IMR-90 (cell line): ENCODE measurements at regions not wholly inside any gene's neighbourhood (a gene's known extent, or its start where the extent isn't known, plus 50 kb on each side); places are given as distances from the start of the nearest gene placed in this dataset.

Experiments
- ATAC-seq: fragments of 200-7000 bp; cut with Tn5 transposase; 2 replicates; pipeline ENCODE4 v1.9.1; 2020; ENCODE audit warnings: low read depth, mild to moderate bottlenecking, moderate library complexity
- BruUV-seq: library from RNA; stranded (reverse); fragments of 400-500 nt; replicated peaks from 2 replicates; lab custom pipeline; 2021; lab: Mats Ljungman, UMichigan
- CTCF ChIA-PET: fragments of 300-600 bp; formaldehyde crosslinking; extraction: SDS; loops from one replicate; lab custom pipeline; 2021; ENCODE audit warnings: antibody characterized with exemption; lab: Yijun Ruan, JAX
- POLR2A ChIA-PET: fragments of 300-600 bp; sonication (Branson Sonifier 250); formaldehyde crosslinking; loops from one replicate; lab custom pipeline; 2022; ENCODE audit warnings: antibody characterized with exemption; ENCODE audit not compliant: unreplicated experiment; lab: Charles Lee
- DNase-seq: peaks from one replicate; pipeline ENCODE4 v3.0.0; 2013
- H2AFZ ChIP-seq: replicated peaks from 2 replicates; pipeline ENCODE3; 2013; ENCODE audit warnings: low read length, mild to moderate bottlenecking; ENCODE audit not compliant: poor library complexity
- H2AK5ac ChIP-seq: 2 replicates; pipeline ENCODE4 v1.6.1; 2013; ENCODE audit warnings: low read depth, low read length, inconsistent platforms
- H2AK9ac ChIP-seq: replicated peaks from 2 replicates; pipeline ENCODE3; 2013; ENCODE audit warnings: mild to moderate bottlenecking, low read depth, low read length, moderate library complexity; ENCODE audit not compliant: poor library complexity
- H2BK120ac ChIP-seq: 2 replicates; pipeline ENCODE4 v1.6.1; 2013; ENCODE audit warnings: low read depth, low read length, inconsistent platforms
- H2BK15ac ChIP-seq: 3 replicates; pipeline ENCODE4 v1.6.1; 2013; ENCODE audit warnings: low read depth, low read length, inconsistent platforms
- H2BK20ac ChIP-seq: 2 replicates; pipeline ENCODE4 v1.6.1; 2013; ENCODE audit warnings: low read depth, mild to moderate bottlenecking, inconsistent platforms, low read length, moderate library complexity
- H2BK5ac ChIP-seq: 2 replicates; pipeline ENCODE4 v1.6.1; 2013; ENCODE audit warnings: mild to moderate bottlenecking, low read depth, low read length, inconsistent platforms; ENCODE audit not compliant: poor library complexity, severe bottlenecking
- H3K14ac ChIP-seq: replicated peaks from 2 replicates; pipeline ENCODE4 v1.6.1; 2013; ENCODE audit warnings: low read depth, low read length, inconsistent platforms
- H3K18ac ChIP-seq: 2 replicates; pipeline ENCODE4 v1.6.1; 2013; ENCODE audit warnings: low read depth, low read length, control low read depth
- H3K23ac ChIP-seq: 2 replicates; pipeline ENCODE4 v1.6.1; 2013; ENCODE audit warnings: low read depth, low read length, inconsistent platforms
- H3K27ac ChIP-seq: 2 replicates; pipeline ENCODE4 v1.5.1; 2013; ENCODE audit warnings: mild to moderate bottlenecking, control low read depth, low read length; ENCODE audit not compliant: insufficient read depth
- H3K27me3 ChIP-seq: 2 replicates; pipeline ENCODE4 v1.6.1; 2013; ENCODE audit warnings: low read length; ENCODE audit not compliant: control insufficient read depth, insufficient read depth
- H3K36me3 ChIP-seq: 2 replicates; pipeline ENCODE4 v1.6.1; 2013; ENCODE audit warnings: low read length, mixed read lengths; ENCODE audit not compliant: control insufficient read depth, insufficient read depth
- H3K4ac ChIP-seq: 2 replicates; pipeline ENCODE4 v1.6.1; 2013; ENCODE audit warnings: low read depth, low read length, inconsistent platforms
- H3K4me1 ChIP-seq: 2 replicates; pipeline ENCODE4 v1.6.1; 2013; ENCODE audit warnings: low read length, mixed read lengths; ENCODE audit not compliant: control insufficient read depth, insufficient read depth
- H3K4me2 ChIP-seq: 2 replicates; pipeline ENCODE4 v1.6.1; 2013; ENCODE audit warnings: low read depth, mild to moderate bottlenecking, control low read depth, low read length, moderate library complexity
- H3K4me3 ChIP-seq: 2 replicates; pipeline ENCODE4 v1.5.1; 2013; ENCODE audit warnings: low read depth, mild to moderate bottlenecking, control low read depth, low read length, moderate library complexity; ENCODE audit not compliant: insufficient read depth
- H3K56ac ChIP-seq: 2 replicates; pipeline ENCODE4 v1.6.1; 2013; ENCODE audit warnings: low read length, inconsistent platforms; ENCODE audit not compliant: insufficient read depth; ENCODE audit errors: extremely low read depth
- H3K79me1 ChIP-seq, 2 experiments: 2 replicates each; pipeline ENCODE4 v1.6.1; 2013; ENCODE audit warnings: low read length in 2 of 2, inconsistent platforms in 1 of 2, low read depth in 1 of 2
- H3K9ac ChIP-seq: 2 replicates; pipeline ENCODE4 v1.6.1; 2013; ENCODE audit warnings: low read depth, low read length, control low read depth
- H3K9me1 ChIP-seq: 2 replicates; pipeline ENCODE4 v1.6.1; 2013; ENCODE audit warnings: low read length, inconsistent platforms; ENCODE audit not compliant: insufficient read depth
- H3K9me3 ChIP-seq: 2 replicates; pipeline ENCODE4 v1.6.1; 2013; ENCODE audit warnings: low read length; ENCODE audit not compliant: control insufficient read depth, insufficient read depth
- H4K20me1 ChIP-seq: 2 replicates; pipeline ENCODE4 v1.6.1; 2013; ENCODE audit warnings: low read length, inconsistent platforms; ENCODE audit not compliant: insufficient read depth
- H4K5ac ChIP-seq: 2 replicates; pipeline ENCODE4 v1.6.1; 2013; ENCODE audit warnings: mild to moderate bottlenecking, low read depth, low read length, control low read depth
- H4K8ac ChIP-seq, 2 experiments: 2 replicates each; pipeline ENCODE4 v1.6.1; 2013; ENCODE audit warnings: low read depth in 2 of 2, low read length in 2 of 2, control low read depth in 1 of 2, inconsistent platforms in 1 of 2
- H4K91ac ChIP-seq: 2 replicates; pipeline ENCODE4 v1.6.1; 2013; ENCODE audit warnings: low read depth, low read length, inconsistent platforms; ENCODE audit not compliant: insufficient read depth
- BHLHE40 ChIP-seq: fragments of 150-350 bp; IDR thresholded peaks from 2 replicates; pipeline ENCODE4 v1.6.1; 2016; ENCODE audit warnings: mild to moderate bottlenecking, low read depth, low read length
- CEBPB ChIP-seq: IDR thresholded peaks from 2 replicates; pipeline ENCODE4 v1.6.1; 2012; ENCODE audit warnings: low read depth, low read length, improper control_type of control experiment
- CHD1 ChIP-seq: IDR thresholded peaks from 2 replicates; pipeline ENCODE4 v1.6.1; 2012; ENCODE audit warnings: low read depth, low read length, improper control_type of control experiment
- CTCF ChIP-seq: conservative IDR thresholded peaks from 2 replicates; pipeline ENCODE4 v1.5.1; 2012; ENCODE audit warnings: mild to moderate bottlenecking, low read depth, low read length, improper control_type of control experiment
- FOS ChIP-seq: fragments of 150-350 bp; IDR thresholded peaks from 2 replicates; pipeline ENCODE4 v1.6.1; 2016; ENCODE audit warnings: low read depth, low read length
- MAFK ChIP-seq: IDR thresholded peaks from 2 replicates; pipeline ENCODE4 v1.6.1; 2012; ENCODE audit warnings: low read depth, low read length, improper control_type of control experiment
- MAZ ChIP-seq: IDR thresholded peaks from 2 replicates; pipeline ENCODE4 v1.6.1; 2012; ENCODE audit warnings: low read depth, mild to moderate bottlenecking, low read length, improper control_type of control experiment, moderate library complexity, borderline replicate concordance
- MXI1 ChIP-seq: IDR thresholded peaks from 2 replicates; pipeline ENCODE4 v1.6.1; 2012; ENCODE audit warnings: low read depth, mild to moderate bottlenecking, low read length, moderate library complexity, borderline replicate concordance
- NFE2L2 ChIP-seq: fragments of 150-350 bp; IDR thresholded peaks from 2 replicates; pipeline ENCODE4 v1.6.1; 2016; ENCODE audit warnings: low read depth, mild to moderate bottlenecking, low read length
- POLR2A ChIP-seq: IDR thresholded peaks from 2 replicates; pipeline ENCODE4 v1.6.1; 2012; ENCODE audit warnings: mild to moderate bottlenecking, low read depth, low read length
- RAD21 ChIP-seq: IDR thresholded peaks from 2 replicates; pipeline ENCODE4 v1.6.1; 2012; ENCODE audit warnings: low read length, improper control_type of control experiment
- RCOR1 ChIP-seq: IDR thresholded peaks from 2 replicates; pipeline ENCODE4 v1.6.1; 2012; ENCODE audit warnings: mild to moderate bottlenecking, low read length, improper control_type of control experiment; ENCODE audit not compliant: insufficient replicate concordance
- RFX5 ChIP-seq: IDR thresholded peaks from 2 replicates; pipeline ENCODE4 v1.8.0; 2012; ENCODE audit warnings: low read depth, mild to moderate bottlenecking, low read length, moderate library complexity
- SMC3 ChIP-seq: fragments of 150-350 bp; IDR thresholded peaks from 2 replicates; pipeline ENCODE4 v1.6.1; 2016; ENCODE audit warnings: low read depth, mild to moderate bottlenecking, antibody characterized with exemption, low read length, moderate library complexity
- USF2 ChIP-seq: fragments of 150-350 bp; IDR thresholded peaks from 2 replicates; pipeline ENCODE4 v1.6.1; 2017; ENCODE audit warnings: mild to moderate bottlenecking, antibody characterized with exemption, low read length, low read depth
- WGBS, 2 experiments: methylation state at CpG; one replicate each; pipeline versions ENCODE4 v1.1.5 to v1.1.7; 2013; ENCODE audit warnings: missing lambda C conversion rate in 2 of 2; ENCODE audit not compliant: insufficient read length in 1 of 2; ENCODE audit errors: extremely low coverage in 2 of 2; 5-methylcytosine and 5-hydroxymethylcytosine counted together
- dilution Hi-C: fragments of 300-500 bp; cut with HindIII; formaldehyde crosslinking; loops from one replicate; pipeline ENCODE4 v1.14.3; 2018; ENCODE audit warnings: low sequenced_read_pairs; ENCODE audit not compliant: unreplicated experiment
- in situ Hi-C: fragments of 300-500 bp; cut with MboI; formaldehyde crosslinking; loops from 3 replicates; pipeline ENCODE4 v1.14.3; 2019; ENCODE audit warnings: low sequenced_read_pairs, inconsistent platforms, mixed read lengths
- intact Hi-C: fragments of 100-400 bp; cut with micrococcal nuclease; formaldehyde crosslinking; loops from 2 replicates; pipeline ENCODE4 v1.10.0; 2022
- TF ChIP-seq, protein P1 (sequence below): fragments of 150-350 bp; IDR thresholded peaks from 2 replicates; pipeline ENCODE4 v1.6.1; 2016; ENCODE audit warnings: low read depth, mild to moderate bottlenecking, low read length, moderate library complexity, borderline replicate concordance

DNA sequence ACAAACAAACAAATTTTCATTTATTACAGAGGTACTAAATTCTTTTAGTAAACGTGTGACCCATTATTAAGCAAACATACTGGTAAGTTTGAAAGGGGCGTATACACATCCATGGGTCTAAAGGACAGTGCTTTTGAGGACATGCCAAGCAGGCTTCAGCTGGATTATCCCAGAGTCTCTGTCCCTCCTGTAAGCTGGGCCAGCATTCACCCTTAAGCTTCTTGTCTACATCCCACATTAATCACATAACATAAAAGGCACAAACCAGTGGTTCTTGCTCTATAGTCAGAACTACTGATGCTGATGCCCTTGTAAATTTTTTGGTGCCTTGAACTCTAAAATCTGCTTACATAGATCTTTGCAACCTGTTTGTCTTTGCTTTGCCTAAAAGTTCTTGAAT lies 150.8 kb upstream of the BNIP2 start:
- H3K79me1 ChIP-seq: no peaks in the 10 kb centered on the region
- no peak overlapping the region for H4K8ac ChIP-seq
- no peak overlapping the region for H3K23ac ChIP-seq
- no peaks in the 10 kb centered on the region for H3K4me1 ChIP-seq
- H2BK20ac ChIP-seq: no peak overlapping the region
- ChIA-PET CTCF (no interaction called here), POLR2A (no interaction called here)
- H2AFZ ChIP-seq: no peak overlapping the region
- H3K9me1 ChIP-seq: no peaks in the 10 kb centered on the region
- DNase-seq (no peak), ATAC-seq (no peak)
- H2AK9ac ChIP-seq: no peak overlapping the region
- H3K9me3 ChIP-seq: no peaks in the 10 kb centered on the region
- no peak overlapping the region for H3K56ac ChIP-seq
- H3K36me3 ChIP-seq: no peaks in the 10 kb centered on the region
- no peak overlapping the region for H2BK15ac ChIP-seq
- H3K14ac ChIP-seq: no peak overlapping the region
- in situ Hi-C loops (no loop called here), dilution Hi-C loops (no loop called here), intact Hi-C loops (no loop called here)
- H2BK120ac ChIP-seq: no peak overlapping the region
- H3K9ac ChIP-seq: no peak overlapping the region
- H3K27ac ChIP-seq: no peak overlapping the region
- 80% methylated on average over 1 of the region's 2 CpGs; no CpG with 5 or more reads in 1 of the 2 experiments for WGBS, 2 experiments
- no peak overlapping the region for H3K4me2 ChIP-seq
- H2AK5ac ChIP-seq: no peak overlapping the region
- H4K20me1 ChIP-seq: no peaks in the 10 kb centered on the region
- BruUV-seq: no TSS peak
- H3K27me3 ChIP-seq: no peaks in the 10 kb centered on the region
- no peak overlapping the region for H2BK5ac ChIP-seq
- H4K91ac ChIP-seq: no peak overlapping the region
- H3K4ac ChIP-seq: no peak overlapping the region
- H4K5ac ChIP-seq: no peak overlapping the region
- H3K4me3 ChIP-seq: no peak overlapping the region
- H3K18ac ChIP-seq: no peak overlapping the region
- TF ChIP-seq, protein P1, sequence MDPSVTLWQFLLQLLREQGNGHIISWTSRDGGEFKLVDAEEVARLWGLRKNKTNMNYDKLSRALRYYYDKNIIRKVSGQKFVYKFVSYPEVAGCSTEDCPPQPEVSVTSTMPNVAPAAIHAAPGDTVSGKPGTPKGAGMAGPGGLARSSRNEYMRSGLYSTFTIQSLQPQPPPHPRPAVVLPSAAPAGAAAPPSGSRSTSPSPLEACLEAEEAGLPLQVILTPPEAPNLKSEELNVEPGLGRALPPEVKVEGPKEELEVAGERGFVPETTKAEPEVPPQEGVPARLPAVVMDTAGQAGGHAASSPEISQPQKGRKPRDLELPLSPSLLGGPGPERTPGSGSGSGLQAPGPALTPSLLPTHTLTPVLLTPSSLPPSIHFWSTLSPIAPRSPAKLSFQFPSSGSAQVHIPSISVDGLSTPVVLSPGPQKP: no peak
- no peak for TF ChIP-seq MAFK
- no peak for TF ChIP-seq FOS
- TF ChIP-seq BHLHE40: no peak
- no peak for TF ChIP-seq USF2
- no peak for TF ChIP-seq NFE2L2
- no peak for TF ChIP-seq CHD1
- no peak for TF ChIP-seq RFX5
- TF ChIP-seq POLR2A: no peak
- TF ChIP-seq RCOR1: no peak
- TF ChIP-seq MAZ: no peak
- TF ChIP-seq SMC3: no peak
- TF ChIP-seq CEBPB: no peak
- TF ChIP-seq CTCF: no peak
- TF ChIP-seq RAD21: no peak
- no peak for TF ChIP-seq MXI1
